Right lobe of liver (tissue), 6 donors: ENCODE measurements at regions not wholly inside any gene's neighbourhood (a gene's known extent, or its start where the extent isn't known, plus 50 kb on each side); places are given as distances from the start of the nearest gene placed in this dataset.
A peak's percentile ranks its signal among the peaks of the same experiment; 100 is the strongest.

ENCODE experiments used
- ATAC-seq, 4 donors: fragments of 200-7000 bp; cut with Tn5 transposase; one replicate each; pipeline ENCODE4 v1.9.1; 2020; ENCODE audit warnings: mild to moderate bottlenecking in 4 of 4, moderate library complexity in 4 of 4
- DNase-seq, 3 donors: peaks; one replicate each; pipeline ENCODE4 v3.0.0-alpha.2; 2020
- H3K27ac ChIP-seq, 3 donors: fragments of 200-600 bp; one replicate each; pipeline ENCODE4 v1.8.0; 2022
- H3K27me3 ChIP-seq, 2 donors: fragments of 200-600 bp; one replicate each; pipeline ENCODE4 v1.8.0; 2022
- H3K36me3 ChIP-seq, 4 donors: fragments of 200-600 bp; sonication (generic) in 1 of 4; one replicate each; pipeline versions ENCODE4 v1.5.1 to v1.8.0; 2017 to 2022; ENCODE audit warnings: control low read depth in 1 of 4
- H3K4me1 ChIP-seq, 4 donors: fragments of 200-600 bp; sonication (generic) in 1 of 4; one replicate each; pipeline versions ENCODE4 v1.5.1 to v1.8.0; 2017 to 2022; ENCODE audit warnings: control low read depth in 1 of 4
- H3K4me3 ChIP-seq, 3 donors: fragments of 200-600 bp; one replicate each; pipeline ENCODE4 v1.8.0; 2022
- H3K9me3 ChIP-seq, 4 donors: fragments of 200-600 bp; sonication (generic) in 1 of 4; one replicate each; pipeline versions ENCODE4 v1.5.1 to v1.8.0; 2017 to 2022; ENCODE audit warnings: control low read depth in 1 of 4
- POLR2A ChIP-seq: fragments of 450-650 bp; IDR thresholded peaks from one replicate; pipeline ENCODE4 v1.6.1; 2017; ENCODE audit warnings: antibody characterized with exemption, mild to moderate bottlenecking
- WGBS: methylation state at CpG from one replicate; pipeline ENCODE4 v1.1.6; 2018; ENCODE audit warnings: low coverage, low lambda C conversion rate; ENCODE audit not compliant: insufficient coverage; ENCODE audit errors: missing lambda C conversion rate; 5-methylcytosine and 5-hydroxymethylcytosine counted together
- intact Hi-C, 2 donors: fragments of 100-400 bp; cut with DNase I; formaldehyde crosslinking; loops; one replicate each; pipeline versions ENCODE4 v1.11.2 to v1.14.1; 2022
- TF ChIP-seq, protein P1 (sequence below), 4 donors: fragments of 200-600 bp in 3 of 4; fragments of 450-650 bp in 1 of 4; IDR thresholded peaks; one replicate each; pipeline versions ENCODE4 v1.5.1 to v1.8.0; 2016 to 2022; ENCODE audit warnings: antibody characterized with exemption in 4 of 4, mild to moderate bottlenecking in 2 of 4
- donor health status: DM: no; HTN: yes; CAD: no.
- donor health status: DM: no; HTN: no; CAD: no.
- donor health status: DM: no; HTN: no; CAD: no.
- donor health status: DM: no; HTN: yes; CAD: no.
- donor health status: DM: no; HTN: yes; CAD: no.

DNA sequence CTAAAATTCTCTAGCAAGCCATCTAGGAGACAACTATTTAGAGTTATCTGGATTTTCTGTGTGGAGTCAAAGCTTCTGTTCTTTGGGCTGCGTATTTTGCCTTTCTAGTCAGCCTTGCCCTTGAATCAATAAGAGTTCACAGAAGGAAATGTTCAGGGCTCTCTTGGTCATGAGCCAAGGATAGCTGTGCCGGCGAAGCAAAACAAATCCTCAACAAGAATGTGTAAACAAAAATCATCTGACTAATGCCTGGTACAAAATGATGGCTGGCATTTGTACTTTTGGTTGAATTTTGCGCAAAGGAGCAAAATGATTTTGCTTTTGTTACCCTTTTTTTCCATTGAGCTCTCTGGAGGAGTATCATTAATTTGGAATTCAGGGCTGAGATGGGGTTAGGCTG, 171.1 kb downstream of the DACT1 start:
- ATAC-seq: peak; percentile 76 to 87 (median 80)
- peak in 1 of 3 donors; percentile 24 for DNase-seq
- WGBS: 17% methylated on average over 4 of the region's 4 CpGs

DNA sequence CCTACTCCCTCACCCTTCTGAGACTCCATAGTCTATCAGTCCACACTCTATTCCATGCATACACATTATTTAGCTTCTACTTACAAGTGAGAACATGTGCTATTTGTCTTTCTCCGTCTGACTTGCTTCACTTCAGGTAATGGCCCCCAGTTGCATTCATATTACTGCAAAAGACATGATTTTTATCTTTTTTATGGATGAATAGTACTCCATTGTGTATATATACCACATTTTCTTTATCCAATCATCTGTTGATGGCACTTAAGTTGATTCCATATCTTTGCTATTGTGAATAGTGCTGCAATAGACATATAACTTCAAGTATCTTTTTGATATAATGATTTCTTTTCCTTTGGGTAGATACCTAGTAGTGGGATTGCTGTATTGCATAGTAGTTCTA, 171.8 kb downstream of the DACT1 start:
- intact Hi-C loops: no loop called here
- 78% methylated on average over 1 of the region's 1 CpG for WGBS
- H3K4me1 ChIP-seq: no peaks in the 10 kb centered on the region

More for the DNA sequence above, 171.1 kb downstream of the DACT1 start:
- Histone ChIP-seq H3K9me3 (no peaks in the 10 kb centered on the region), H3K4me3 (no peak overlapping the region), H3K27ac (no peak overlapping the region), H3K4me1 (no peaks in the 10 kb centered on the region), H3K27me3 (no peaks in the 10 kb centered on the region), H3K36me3 (no peaks in the 10 kb centered on the region)
- TF ChIP-seq POLR2A: no peak
- TF ChIP-seq, protein P1, sequence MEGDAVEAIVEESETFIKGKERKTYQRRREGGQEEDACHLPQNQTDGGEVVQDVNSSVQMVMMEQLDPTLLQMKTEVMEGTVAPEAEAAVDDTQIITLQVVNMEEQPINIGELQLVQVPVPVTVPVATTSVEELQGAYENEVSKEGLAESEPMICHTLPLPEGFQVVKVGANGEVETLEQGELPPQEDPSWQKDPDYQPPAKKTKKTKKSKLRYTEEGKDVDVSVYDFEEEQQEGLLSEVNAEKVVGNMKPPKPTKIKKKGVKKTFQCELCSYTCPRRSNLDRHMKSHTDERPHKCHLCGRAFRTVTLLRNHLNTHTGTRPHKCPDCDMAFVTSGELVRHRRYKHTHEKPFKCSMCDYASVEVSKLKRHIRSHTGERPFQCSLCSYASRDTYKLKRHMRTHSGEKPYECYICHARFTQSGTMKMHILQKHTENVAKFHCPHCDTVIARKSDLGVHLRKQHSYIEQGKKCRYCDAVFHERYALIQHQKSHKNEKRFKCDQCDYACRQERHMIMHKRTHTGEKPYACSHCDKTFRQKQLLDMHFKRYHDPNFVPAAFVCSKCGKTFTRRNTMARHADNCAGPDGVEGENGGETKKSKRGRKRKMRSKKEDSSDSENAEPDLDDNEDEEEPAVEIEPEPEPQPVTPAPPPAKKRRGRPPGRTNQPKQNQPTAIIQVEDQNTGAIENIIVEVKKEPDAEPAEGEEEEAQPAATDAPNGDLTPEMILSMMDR (IDR thresholded peaks at IDR 0.05): no peak
- intact Hi-C loops: no loop called here

DNA sequence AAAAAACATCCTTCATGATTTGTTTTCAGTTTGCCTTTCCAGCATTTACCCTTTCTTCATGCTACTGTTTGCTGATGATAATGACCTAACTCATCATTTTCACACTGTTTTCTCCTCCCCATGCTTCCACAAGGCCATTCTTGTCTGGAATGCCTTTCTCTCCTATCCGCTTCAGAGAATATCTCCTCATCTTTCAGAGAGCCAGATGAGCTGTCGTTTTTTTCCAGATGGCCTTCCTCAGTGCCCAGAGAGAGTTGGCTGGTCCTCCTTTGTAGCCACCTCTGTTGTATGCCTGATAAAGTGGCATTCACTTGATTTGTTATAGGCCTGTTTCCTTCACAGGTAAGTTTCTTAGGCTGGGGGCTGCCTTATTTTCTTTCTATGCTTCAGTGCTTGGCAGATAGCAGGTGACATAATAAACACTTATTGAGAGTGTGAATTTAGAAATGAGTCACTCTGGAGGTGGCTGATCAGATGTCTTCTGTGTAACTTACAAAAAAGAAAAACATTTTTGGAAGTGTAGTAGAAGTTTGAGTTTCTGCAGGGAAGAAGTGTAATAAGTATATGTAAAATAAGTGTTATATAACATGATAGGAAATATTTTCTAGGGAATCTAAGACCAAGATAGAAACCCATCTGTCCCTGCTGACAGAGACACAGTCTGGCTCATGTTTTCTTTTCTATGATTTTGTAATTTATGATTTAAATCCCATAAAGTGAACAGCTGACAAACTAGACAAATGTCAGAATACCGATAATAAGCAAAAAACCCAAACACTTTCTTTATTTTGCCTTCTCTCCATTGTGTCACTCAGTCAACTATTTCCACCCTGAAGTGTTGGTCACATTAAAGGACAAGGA, 174.5 kb downstream of the DACT1 start:
- no peak for TF ChIP-seq POLR2A
- TF ChIP-seq, protein P1 (IDR thresholded peaks at IDR 0.05): no peak
- Histone ChIP-seq H3K9me3 (no peaks in the 10 kb centered on the region), H3K4me3 (no peak overlapping the region), H3K27me3 (no peaks in the 10 kb centered on the region), H3K27ac (no peak overlapping the region), H3K36me3 (no peaks in the 10 kb centered on the region), H3K4me1 (no peaks in the 10 kb centered on the region)
- DNase-seq: no peak
- ATAC-seq: no peak
- WGBS: 51% methylated on average over 3 of the region's 3 CpGs
- intact Hi-C loops: no loop called here

More for the DNA sequence above, 171.8 kb downstream of the DACT1 start:
- Histone ChIP-seq H3K27ac (no peak overlapping the region), H3K4me3 (no peak overlapping the region), H3K27me3 (no peaks in the 10 kb centered on the region), H3K36me3 (no peaks in the 10 kb centered on the region), H3K9me3 (no peaks in the 10 kb centered on the region)
- no peak for ATAC-seq
- no peak for DNase-seq
- TF ChIP-seq, protein P1 (IDR thresholded peaks at IDR 0.05): no peak
- no peak for TF ChIP-seq POLR2A

DNA sequence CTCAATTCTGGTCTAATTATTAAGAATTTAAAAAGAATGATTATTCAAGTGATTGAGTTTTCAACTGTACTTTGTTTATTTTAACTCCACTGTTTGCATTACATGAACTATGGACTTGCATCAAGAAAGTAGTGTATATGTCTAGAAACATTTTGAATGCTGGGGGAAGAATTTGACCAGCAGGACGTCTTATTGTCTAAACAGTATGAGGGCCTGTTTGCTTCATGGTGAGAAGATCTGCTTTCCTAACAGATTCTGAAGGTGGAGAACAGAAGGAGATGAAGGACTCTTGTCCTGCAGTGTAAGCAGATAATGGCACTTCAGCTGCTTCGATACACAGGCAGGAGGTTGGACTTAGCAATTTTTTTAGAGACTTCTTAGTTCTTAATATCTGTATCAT, 176.0 kb downstream of the DACT1 start:
- no peak overlapping the region for H3K27ac ChIP-seq
- H3K4me3 ChIP-seq: no peak overlapping the region
- intact Hi-C loops: no loop called here
- ATAC-seq (no peak), DNase-seq (no peak)
- no peaks in the 10 kb centered on the region for H3K4me1 ChIP-seq
- TF ChIP-seq, protein P1 (IDR thresholded peaks at IDR 0.05): no peak
- no peak for TF ChIP-seq POLR2A
- 41% methylated on average over 1 of the region's 2 CpGs for WGBS
- H3K36me3 ChIP-seq: no peaks in the 10 kb centered on the region
- no peaks in the 10 kb centered on the region for H3K27me3 ChIP-seq
- no peaks in the 10 kb centered on the region for H3K9me3 ChIP-seq
